ENCODE measurements at regions not wholly inside any gene's neighbourhood (a gene's known extent, or its start where the extent isn't known, plus 50 kb on each side); places are given as distances from the start of the nearest gene placed in this dataset.

DNA sequence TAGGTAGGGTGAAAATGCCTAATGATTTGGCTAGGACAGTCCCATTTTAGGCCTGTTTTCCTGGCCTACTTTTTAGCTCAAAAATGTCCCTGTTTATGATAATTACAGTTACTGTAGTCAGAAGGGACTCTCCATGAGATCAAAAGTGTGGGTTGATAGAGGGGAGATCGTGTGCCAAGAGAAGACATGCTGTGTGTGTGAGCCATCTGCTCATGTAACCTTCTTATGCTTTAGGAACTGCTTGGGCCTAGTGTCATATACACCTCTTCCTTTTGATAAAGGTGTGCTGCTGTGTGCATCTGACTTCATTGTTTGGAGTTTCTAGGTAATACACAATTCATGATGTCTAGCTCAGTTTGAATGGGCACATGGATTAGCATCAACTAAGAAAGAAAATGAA is 786.5 kb downstream of the PDCD6IP start:
- TF ChIP-seq POLR2A (IDR thresholded peaks at IDR 0.05; ENCODE audit: low read length) = no peak
- TF ChIP-seq GATA1 (IDR thresholded peaks at IDR 0.05; ENCODE audit: low read depth, low read length) = no peak
